ENCODE measurements at regions not wholly inside any gene's neighbourhood (a gene's known extent, or its start where the extent isn't known, plus 50 kb on each side); places are given as distances from the start of the nearest gene placed in this dataset.
"Not testable (repeated sequence)": the region's sequence is repeated elsewhere in the genome, so short reads cannot be mapped to it uniquely, and the experiment has no call there.

DNA sequence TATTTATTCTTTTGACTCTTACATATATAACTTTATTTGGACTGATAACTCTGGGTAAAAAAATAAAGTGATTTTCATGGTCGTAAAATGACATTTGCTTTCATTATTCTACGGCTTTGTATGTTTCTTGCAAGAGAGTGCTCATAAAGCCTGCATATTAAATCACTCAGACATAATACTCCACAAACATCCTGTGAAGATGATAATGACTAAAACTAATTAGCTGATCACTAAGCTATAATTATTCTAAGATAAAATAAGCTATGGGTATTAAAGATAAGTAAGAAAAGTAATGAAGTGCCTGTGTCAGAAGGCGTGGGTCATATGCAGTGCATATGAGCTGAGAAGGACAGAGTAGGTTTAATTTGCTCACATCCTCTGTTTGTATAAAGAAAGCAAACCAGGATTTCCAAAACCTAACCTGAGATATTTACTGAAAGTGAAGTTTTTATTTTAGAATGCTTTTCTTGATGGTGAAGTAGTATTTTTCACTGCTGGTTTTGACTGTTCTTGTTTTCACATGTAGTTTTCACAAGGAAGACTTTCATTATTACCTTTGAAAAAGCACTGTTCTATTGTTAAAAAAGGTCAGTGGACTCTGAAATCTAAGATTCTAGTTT is 278.8 kb downstream of the AMY1C start:
- Histone ChIP-seq H3K4me1 (ENCODE audit: control insufficient read depth, insufficient read depth, low read depth, low read length) (no peaks in the 10 kb centered on the region), H2AFZ (ENCODE audit: low read depth, low read length) (no peak overlapping the region), H3K23ac (ENCODE audit: low read length in 2 of 2) (no peak overlapping the region), H3K4me2 (ENCODE audit: low read length, poor library complexity, severe bottlenecking) (no peak overlapping the region), H2BK15ac (ENCODE audit: low read depth, poor library complexity, severe bottlenecking) (no peak overlapping the region), H4K91ac (ENCODE audit: low read length) (no peak overlapping the region), H3K79me1 (replicated peaks; ENCODE audit: low read length, poor library complexity, severe bottlenecking) (no peaks in the 10 kb centered on the region), H3K18ac (ENCODE audit: low read depth in 1 of 2, low read length in 2 of 2) (no peak overlapping the region), H3K4ac (ENCODE audit: low read depth in 1 of 2, low read length in 2 of 2) (no peak overlapping the region), H3K36me3 (ENCODE audit: control insufficient read depth in 1 of 2, insufficient read depth in 2 of 2, low read depth in 1 of 2, low read length in 2 of 2) (no peaks in the 10 kb centered on the region), H2BK5ac (ENCODE audit: low read depth, low read length, poor library complexity, severe bottlenecking) (no peak overlapping the region), H2BK120ac (ENCODE audit: low read depth, low read length) (no peak overlapping the region), H2BK12ac (ENCODE audit: low read length in 2 of 2) (no peak overlapping the region), H3K4me3 (ENCODE audit: insufficient read depth in 1 of 2, low read depth in 1 of 2, low read length in 2 of 2) (no peak overlapping the region), H3K9ac (ENCODE audit: low read length) (no peak overlapping the region), H3K9me3 (ENCODE audit: control insufficient read depth, low read length) (peaks cover 9% of the 10 kb centered on the region), H4K8ac (ENCODE audit: low read length) (no peak overlapping the region), H2AK5ac (ENCODE audit: low read length, severe bottlenecking) (no peak overlapping the region), H3K27me3 (ENCODE audit: control insufficient read depth in 1 of 2, insufficient read depth in 1 of 2, low read length in 2 of 2) (no peaks in the 10 kb centered on the region), H3K14ac (ENCODE audit: low read length in 2 of 2) (no peak overlapping the region), H3K27ac (ENCODE audit: low read length, poor library complexity, severe bottlenecking) (no peak overlapping the region)
- WGBS, result 89% methylated on average over 1 of the region's 3 CpGs
- no peak for DNase-seq

DNA sequence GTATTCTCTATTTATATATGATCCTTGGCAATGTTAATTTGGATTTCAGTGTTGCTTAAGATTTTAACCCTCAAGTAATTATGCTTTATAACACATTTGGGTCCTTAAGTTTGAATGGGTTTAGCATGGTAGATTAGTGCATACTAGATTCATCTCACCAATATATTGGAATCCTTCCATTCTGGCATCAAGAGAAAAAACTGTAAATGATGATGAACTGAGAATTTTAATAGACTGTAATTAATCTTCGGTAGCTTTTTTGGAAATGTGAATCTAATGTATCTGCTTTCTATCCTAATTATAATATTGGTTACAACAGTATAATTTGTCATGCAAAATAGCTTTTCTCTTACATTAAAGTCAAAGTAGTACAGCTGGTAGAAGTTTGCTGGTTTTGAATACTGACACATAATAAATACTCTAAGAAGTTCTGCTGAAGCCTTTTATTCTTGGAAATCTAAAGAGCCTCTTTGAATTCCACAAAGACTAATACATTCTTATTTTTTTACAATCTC is 279.8 kb downstream of the AMY1C start:
- Histone ChIP-seq H3K18ac (ENCODE audit: low read depth in 1 of 2, low read length in 2 of 2) (no peak overlapping the region), H3K79me1 (replicated peaks; ENCODE audit: low read length, poor library complexity, severe bottlenecking) (no peaks in the 10 kb centered on the region), H2BK12ac (ENCODE audit: low read length in 2 of 2) (no peak overlapping the region), H2AK5ac (ENCODE audit: low read length, severe bottlenecking) (no peak overlapping the region), H3K4ac (ENCODE audit: low read depth in 1 of 2, low read length in 2 of 2) (no peak overlapping the region), H3K36me3 (ENCODE audit: control insufficient read depth in 1 of 2, insufficient read depth in 2 of 2, low read depth in 1 of 2, low read length in 2 of 2) (no peaks in the 10 kb centered on the region), H3K27ac (ENCODE audit: low read length, poor library complexity, severe bottlenecking) (no peak overlapping the region), H4K8ac (ENCODE audit: low read length) (no peak overlapping the region), H3K4me1 (ENCODE audit: control insufficient read depth, insufficient read depth, low read depth, low read length) (no peaks in the 10 kb centered on the region), H3K9me3 (ENCODE audit: control insufficient read depth, low read length) (peaks cover 7% of the 10 kb centered on the region), H2BK15ac (ENCODE audit: low read depth, poor library complexity, severe bottlenecking) (no peak overlapping the region), H2BK5ac (ENCODE audit: low read depth, low read length, poor library complexity, severe bottlenecking) (no peak overlapping the region), H3K4me3 (ENCODE audit: insufficient read depth in 1 of 2, low read depth in 1 of 2, low read length in 2 of 2) (no peak overlapping the region), H3K27me3 (ENCODE audit: control insufficient read depth in 1 of 2, insufficient read depth in 1 of 2, low read length in 2 of 2) (no peaks in the 10 kb centered on the region), H3K4me2 (ENCODE audit: low read length, poor library complexity, severe bottlenecking) (no peak overlapping the region), H2BK120ac (ENCODE audit: low read depth, low read length) (no peak overlapping the region), H3K9ac (ENCODE audit: low read length) (no peak overlapping the region), H3K14ac (ENCODE audit: low read length in 2 of 2) (no peak overlapping the region), H3K23ac (ENCODE audit: low read length in 2 of 2) (no peak overlapping the region), H4K91ac (ENCODE audit: low read length) (no peak overlapping the region), H2AFZ (ENCODE audit: low read depth, low read length) (no peak overlapping the region)
- no CpG with 5 or more reads among the region's 1 CpG for WGBS
- DNase-seq, result no peak

DNA sequence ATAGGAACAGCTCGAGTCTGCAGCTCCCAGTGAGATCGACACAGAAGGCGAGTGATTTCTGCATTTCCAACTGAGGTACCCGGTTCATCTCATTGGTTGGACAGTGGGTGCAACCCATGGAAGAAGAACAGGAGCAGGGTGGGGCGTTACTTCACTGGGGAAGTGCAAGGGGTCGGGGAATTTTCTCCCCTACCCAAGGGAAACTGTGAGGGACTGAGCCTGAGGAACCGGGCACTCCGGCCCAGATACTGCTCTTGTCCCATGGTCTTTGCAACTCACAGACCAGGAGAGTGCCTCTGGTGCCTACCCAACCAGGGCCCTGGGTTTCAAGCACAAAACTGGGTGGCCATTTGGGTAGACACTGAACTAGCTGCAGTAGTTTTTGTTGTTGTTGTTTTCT is 307.1 kb downstream of the AMY1C start:
- H4K91ac ChIP-seq (ENCODE audit: low read length), result no peak overlapping the region
- H2AFZ ChIP-seq (ENCODE audit: low read depth, low read length), result no peak overlapping the region
- no peak overlapping the region for H2AK5ac ChIP-seq (ENCODE audit: low read length, severe bottlenecking)
- no peak overlapping the region for H4K8ac ChIP-seq (ENCODE audit: low read length)
- H3K79me1 ChIP-seq (replicated peaks; ENCODE audit: low read length, poor library complexity, severe bottlenecking), result no peaks in the 10 kb centered on the region
- DNase-seq, result no peak
- H3K4me2 ChIP-seq (ENCODE audit: low read length, poor library complexity, severe bottlenecking), result no peak overlapping the region
- no peaks in the 10 kb centered on the region for H3K27me3 ChIP-seq (ENCODE audit: control insufficient read depth in 1 of 2, insufficient read depth in 1 of 2, low read length in 2 of 2)
- H3K4me3 ChIP-seq (ENCODE audit: insufficient read depth in 1 of 2, low read depth in 1 of 2, low read length in 2 of 2), result no peak overlapping the region
- H2BK5ac ChIP-seq (ENCODE audit: low read depth, low read length, poor library complexity, severe bottlenecking), result no peak overlapping the region
- 83% methylated on average over 8 of the region's 8 CpGs for WGBS
- H3K9ac ChIP-seq (ENCODE audit: low read length), result no peak overlapping the region
- H3K18ac ChIP-seq (ENCODE audit: low read depth in 1 of 2, low read length in 2 of 2), result no peak overlapping the region
- no peak overlapping the region for H2BK15ac ChIP-seq (ENCODE audit: low read depth, poor library complexity, severe bottlenecking)
- H3K36me3 ChIP-seq (ENCODE audit: control insufficient read depth in 1 of 2, insufficient read depth in 2 of 2, low read depth in 1 of 2, low read length in 2 of 2), result no peaks in the 10 kb centered on the region
- H3K14ac ChIP-seq (ENCODE audit: low read length in 2 of 2), result no peak overlapping the region
- H2BK12ac ChIP-seq (ENCODE audit: low read length in 2 of 2), result no peak overlapping the region
- H3K4ac ChIP-seq (ENCODE audit: low read depth in 1 of 2, low read length in 2 of 2), result no peak overlapping the region
- no peak overlapping the region for H3K27ac ChIP-seq (ENCODE audit: low read length, poor library complexity, severe bottlenecking)
- peaks cover 5% of the 10 kb centered on the region for H3K9me3 ChIP-seq (ENCODE audit: control insufficient read depth, low read length)
- no peak overlapping the region for H2BK120ac ChIP-seq (ENCODE audit: low read depth, low read length)
- no peaks in the 10 kb centered on the region for H3K4me1 ChIP-seq (ENCODE audit: control insufficient read depth, insufficient read depth, low read depth, low read length)
- no peak overlapping the region for H3K23ac ChIP-seq (ENCODE audit: low read length in 2 of 2)

DNA sequence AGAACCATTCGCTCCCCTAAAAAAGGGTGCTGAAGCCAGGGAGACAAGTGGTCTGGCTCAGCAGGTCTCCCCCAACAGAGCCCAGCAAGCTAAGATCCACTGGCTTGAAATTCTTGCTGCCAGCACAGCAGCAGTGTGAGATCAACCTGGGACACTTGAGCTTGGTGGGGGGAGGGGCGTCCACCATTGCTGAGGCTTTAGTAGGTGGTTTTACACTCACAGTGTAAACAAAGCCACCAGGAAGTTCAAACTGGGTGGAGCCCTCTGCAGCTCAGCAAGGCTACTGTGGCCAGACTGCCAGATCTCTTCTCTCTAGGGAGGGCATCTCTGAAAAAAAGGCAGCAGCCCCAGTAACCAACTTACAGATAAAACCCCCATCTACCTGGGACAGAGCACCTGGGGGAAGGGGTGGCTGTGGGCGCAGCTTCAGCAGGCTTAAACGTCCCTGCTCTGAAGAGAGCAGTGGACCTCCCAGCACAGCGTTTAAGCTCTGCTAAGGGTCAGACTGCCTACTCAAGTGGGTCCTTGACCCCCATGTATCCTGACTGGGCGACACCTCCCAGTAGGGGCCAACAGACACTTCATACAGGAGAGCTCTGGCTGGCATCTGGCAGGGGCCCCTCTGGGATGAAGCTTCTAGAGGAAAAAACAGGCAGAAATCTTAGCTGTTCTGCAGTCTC is 307.7 kb downstream of the AMY1C start:
- not testable (repeated sequence) for H3K9ac ChIP-seq (ENCODE audit: low read length); H2BK12ac ChIP-seq (ENCODE audit: low read length in 2 of 2); H2AFZ ChIP-seq (ENCODE audit: low read depth, low read length); H3K18ac ChIP-seq (ENCODE audit: low read depth in 1 of 2, low read length in 2 of 2); H2BK15ac ChIP-seq (ENCODE audit: low read depth, poor library complexity, severe bottlenecking); H3K4me3 ChIP-seq (ENCODE audit: insufficient read depth in 1 of 2, low read depth in 1 of 2, low read length in 2 of 2); H3K4ac ChIP-seq (ENCODE audit: low read depth in 1 of 2, low read length in 2 of 2); H4K91ac ChIP-seq (ENCODE audit: low read length); DNase-seq; H3K4me1 ChIP-seq (ENCODE audit: control insufficient read depth, insufficient read depth, low read depth, low read length); H3K27me3 ChIP-seq (ENCODE audit: control insufficient read depth in 1 of 2, insufficient read depth in 1 of 2, low read length in 2 of 2); H2BK120ac ChIP-seq (ENCODE audit: low read depth, low read length); H2AK5ac ChIP-seq (ENCODE audit: low read length, severe bottlenecking); H3K27ac ChIP-seq (ENCODE audit: low read length, poor library complexity, severe bottlenecking); H3K14ac ChIP-seq (ENCODE audit: low read length in 2 of 2); H2BK5ac ChIP-seq (ENCODE audit: low read depth, low read length, poor library complexity, severe bottlenecking); H3K79me1 ChIP-seq (replicated peaks; ENCODE audit: low read length, poor library complexity, severe bottlenecking); H3K4me2 ChIP-seq (ENCODE audit: low read length, poor library complexity, severe bottlenecking); H3K36me3 ChIP-seq (ENCODE audit: control insufficient read depth in 1 of 2, insufficient read depth in 2 of 2, low read depth in 1 of 2, low read length in 2 of 2); H4K8ac ChIP-seq (ENCODE audit: low read length); H3K9me3 ChIP-seq (ENCODE audit: control insufficient read depth, low read length); H3K23ac ChIP-seq (ENCODE audit: low read length in 2 of 2)
- 41% methylated on average over 6 of the region's 6 CpGs for WGBS
